Fibroblast of the aortic adventitia (primary cell): ENCODE measurements at regions not wholly inside any gene's neighbourhood (a gene's known extent, or its start where the extent isn't known, plus 50 kb on each side); places are given as distances from the start of the nearest gene placed in this dataset.

Source experiments
- DNase-seq: peaks from one replicate; pipeline ENCODE4 v3.0.0-alpha.2; 2010; ENCODE audit warnings: low read depth
- H3K4me3 ChIP-seq: 2 replicates; pipeline ENCODE4 v1.5.1; 2011; ENCODE audit warnings: low read depth, mild to moderate bottlenecking, control low read depth, low read length, moderate library complexity
- CTCF ChIP-seq: IDR thresholded peaks from 2 replicates; pipeline ENCODE4 v1.5.1; 2011; ENCODE audit warnings: mild to moderate bottlenecking, low read length, control low read depth, inconsistent platforms; ENCODE audit not compliant: insufficient read depth

GRCh38 chr7:153454306-153454705 is 597.9 kb upstream of the DPP6 start:
- no peak overlapping the region for H3K4me3 ChIP-seq
- no peak for TF ChIP-seq CTCF
- no peak for DNase-seq

- no peak overlapping the region for H3K4me3 ChIP-seq
- no peak for TF ChIP-seq CTCF
- no peak for DNase-seq
Measured at GRCh38 chr7:153457746-153458145, 594.5 kb upstream of the DPP6 start.

DNA sequence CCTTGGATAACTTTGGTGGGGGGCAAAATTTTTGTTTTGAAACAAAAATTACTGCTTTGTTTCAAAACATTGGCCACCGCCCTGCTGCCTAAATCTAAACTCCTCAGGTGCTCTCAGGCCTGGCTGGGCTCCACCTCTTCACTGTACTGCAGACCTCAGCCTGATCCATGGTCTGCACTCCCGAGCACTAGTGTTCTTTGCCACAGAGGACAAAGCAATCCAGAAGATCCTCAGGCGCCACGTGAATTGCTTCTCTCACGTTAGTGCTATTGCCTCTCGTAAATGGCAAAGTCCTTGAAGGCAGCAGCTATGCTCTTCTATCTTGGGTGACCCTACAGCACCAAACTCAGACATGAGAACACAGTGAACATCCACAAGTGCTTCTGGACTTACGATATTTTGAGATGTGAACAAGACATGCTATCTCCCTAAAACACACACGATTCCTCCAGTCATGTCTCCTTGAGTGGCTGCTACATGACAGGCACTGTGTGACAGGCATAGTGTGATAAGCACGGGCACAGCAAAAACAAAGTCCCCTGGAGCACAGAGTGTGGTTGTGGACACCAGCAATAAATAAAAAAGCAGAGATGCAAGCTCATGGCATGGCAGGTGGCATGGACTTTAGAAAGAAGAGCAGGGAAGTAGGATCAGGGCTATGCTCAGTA is 582.1 kb upstream of the DPP6 start:
- H3K4me3 ChIP-seq = no peak overlapping the region
- DNase-seq = no peak
- TF ChIP-seq CTCF = no peak

- no peak for DNase-seq
- no peak for TF ChIP-seq CTCF
- H3K4me3 ChIP-seq = no peak overlapping the region
Measured at GRCh38 chr7:153472516-153472915, 579.7 kb upstream of the DPP6 start.

- H3K4me3 ChIP-seq = no peak overlapping the region
- TF ChIP-seq CTCF = no peak
- no peak for DNase-seq
Measured at GRCh38 chr7:153473185-153473584, 579.0 kb upstream of the DPP6 start.

DNA sequence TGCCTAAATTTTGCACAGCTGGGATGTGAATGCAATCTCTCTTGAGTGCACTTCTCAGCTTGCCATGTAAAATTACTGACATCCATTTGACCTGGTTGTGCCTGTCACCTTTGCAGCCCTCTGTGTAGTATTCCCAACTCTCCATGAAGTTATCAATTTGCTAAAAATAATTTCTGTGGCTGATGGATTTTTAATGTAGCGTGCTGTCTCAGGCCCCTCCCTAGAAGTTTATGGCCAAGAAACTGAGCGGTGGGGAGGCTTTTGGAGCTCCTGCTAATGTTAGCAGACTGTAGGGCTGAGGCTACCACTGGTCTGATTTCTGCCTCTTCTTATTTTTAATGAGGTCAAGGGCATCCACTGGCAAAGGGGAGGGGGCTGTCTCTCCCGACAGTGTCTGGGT is 577.0 kb upstream of the DPP6 start:
- no peak overlapping the region for H3K4me3 ChIP-seq
- no peak for DNase-seq
- no peak for TF ChIP-seq CTCF

GRCh38 chr7:153476166-153476565 is 576.0 kb upstream of the DPP6 start:
- DNase-seq = no peak
- no peak for TF ChIP-seq CTCF

More at GRCh38 chr7:153476166-153476565, 576.0 kb upstream of the DPP6 start:
- H3K4me3 ChIP-seq = no peak overlapping the region
